Ishikawa (cell line): ENCODE measurements at regions not wholly inside any gene's neighbourhood (a gene's known extent, or its start where the extent isn't known, plus 50 kb on each side); places are given as distances from the start of the nearest gene placed in this dataset.

Experiments
- CEBPB ChIP-seq: IDR thresholded peaks from 2 replicates; pipeline ENCODE4 v1.6.1; 2012
- CREB1 ChIP-seq: IDR thresholded peaks from 2 replicates; pipeline ENCODE4 v1.6.1; 2012; ENCODE audit warnings: low read depth
- EGR1 ChIP-seq: IDR thresholded peaks from 2 replicates; pipeline ENCODE4 v1.6.1; 2012
- EP300 ChIP-seq: IDR thresholded peaks from 2 replicates; pipeline ENCODE4 v1.6.1; 2012; ENCODE audit warnings: borderline replicate concordance
- FOXM1 ChIP-seq: IDR thresholded peaks from 2 replicates; pipeline ENCODE4 v1.6.1; 2012; ENCODE audit warnings: low read depth, borderline replicate concordance
- MAX ChIP-seq: IDR thresholded peaks from 2 replicates; pipeline ENCODE4 v1.6.1; 2012
- NFIC ChIP-seq: IDR thresholded peaks from 2 replicates; pipeline ENCODE4 v1.6.1; 2012
- RAD21 ChIP-seq: IDR thresholded peaks from 2 replicates; pipeline ENCODE4 v1.6.1; 2012; ENCODE audit warnings: low read depth
- REST ChIP-seq: IDR thresholded peaks from 2 replicates; pipeline ENCODE4 v1.6.1; 2012; ENCODE audit warnings: low read depth, mild to moderate bottlenecking
- TAF1 ChIP-seq: IDR thresholded peaks from 2 replicates; pipeline ENCODE4 v1.6.1; 2012; ENCODE audit warnings: low read depth, mild to moderate bottlenecking
- TCF12 ChIP-seq: IDR thresholded peaks from 2 replicates; pipeline ENCODE4 v1.6.1; 2012; ENCODE audit warnings: low read depth
- TEAD4 ChIP-seq: IDR thresholded peaks from 2 replicates; pipeline ENCODE4 v1.6.1; 2012
- USF1 ChIP-seq: IDR thresholded peaks from 2 replicates; pipeline ENCODE4 v1.6.1; 2012
- YY1 ChIP-seq: IDR thresholded peaks from 2 replicates; pipeline ENCODE4 v1.6.1; 2012; ENCODE audit warnings: low read depth
- ZBTB7A ChIP-seq: IDR thresholded peaks from 2 replicates; pipeline ENCODE4 v1.6.1; 2012; ENCODE audit warnings: low read depth

GRCh38 chr1:242872521-242872920 is 348.0 kb upstream of the PLD5 start:
- TF ChIP-seq TAF1 (no peak), TEAD4 (no peak), USF1 (no peak), CREB1 (no peak)

GRCh38 chr1:242871471-242872030 is 347.1 kb upstream of the PLD5 start:
- TF ChIP-seq REST (no peak), MAX (no peak)

GRCh38 chr1:242870966-242871365 is 346.5 kb upstream of the PLD5 start:
- TF ChIP-seq MAX (no peak), NFIC (no peak), EGR1 (no peak), CEBPB (no peak), YY1 (no peak), CREB1 (no peak), TEAD4 (no peak), USF1 (no peak), REST (no peak), ZBTB7A (no peak), TCF12 (no peak), EP300 (no peak), TAF1 (no peak), RAD21 (no peak), FOXM1 (no peak)

- TF ChIP-seq EP300 = no peak
- TF ChIP-seq MAX = no peak
These were observed 331.8 kb upstream of the PLD5 start for GRCh38 chr1:242856289-242856688.

GRCh38 chr1:242854466-242854865 is 330.0 kb upstream of the PLD5 start:
- TF ChIP-seq TCF12 = no peak
- TF ChIP-seq REST = no peak
- no peak for TF ChIP-seq NFIC
- no peak for TF ChIP-seq MAX
- no peak for TF ChIP-seq CEBPB
- no peak for TF ChIP-seq FOXM1
- no peak for TF ChIP-seq YY1
- TF ChIP-seq USF1 = no peak
- TF ChIP-seq TEAD4 = no peak
- no peak for TF ChIP-seq ZBTB7A
- no peak for TF ChIP-seq EP300
- TF ChIP-seq EGR1 = no peak
- TF ChIP-seq TAF1 = no peak
- TF ChIP-seq RAD21 = no peak
- no peak for TF ChIP-seq CREB1
